Activated CD8-positive, alpha-beta T cell treated with anti-CD3 and anti-CD28 coated beads, Interleukin-2, amount 10 ng/mL, durations not matched to agents 7 days and 5 days (primary cell): ENCODE measurements at regions not wholly inside any gene's neighbourhood (a gene's known extent, or its start where the extent isn't known, plus 50 kb on each side); places are given as distances from the start of the nearest gene placed in this dataset.
"Not testable (repeated sequence)": the region's sequence is repeated elsewhere in the genome, so short reads cannot be mapped to it uniquely, and the experiment has no call there.

Source experiments
- ATAC-seq: fragments of 150-1000 bp; cut with Tn5 transposase; one replicate; pipeline ENCODE4 v1.10.0; 2021; ENCODE audit warnings: moderate library complexity
- CTCF ChIA-PET: fragments of 350-600 bp; sonication (Branson Sonifier 250); formaldehyde crosslinking; loops from one replicate; lab custom pipeline; 2021; ENCODE audit warnings: antibody characterized with exemption; lab: Charles Lee
- POLR2A ChIA-PET: fragments of 350-600 bp; sonication (Branson Sonifier 250); formaldehyde crosslinking; loops from one replicate; lab custom pipeline; 2021; ENCODE audit warnings: antibody characterized with exemption; lab: Charles Lee
- DNase-seq: peaks from one replicate; pipeline ENCODE4 v3.0.0-alpha.2; 2020
- H3K27ac Mint-ChIP-seq: one replicate; pipeline ENCODE4 v1.8.0; 2021; ENCODE audit warnings: mild to moderate bottlenecking, mixed read lengths
- H3K27me3 Mint-ChIP-seq: one replicate; pipeline ENCODE4 v1.8.0; 2021; ENCODE audit warnings: low read depth, mixed read lengths
- H3K36me3 Mint-ChIP-seq: one replicate; pipeline ENCODE4 v1.8.0; 2021; ENCODE audit warnings: low read depth, mixed read lengths
- H3K4me1 Mint-ChIP-seq: one replicate; pipeline ENCODE4 v1.8.0; 2021; ENCODE audit warnings: low read depth, mixed read lengths
- H3K4me3 Mint-ChIP-seq: one replicate; pipeline ENCODE4 v1.8.0; 2021; ENCODE audit warnings: mild to moderate bottlenecking, mixed read lengths
- H3K9me3 Mint-ChIP-seq: one replicate; pipeline ENCODE4 v1.8.0; 2022; ENCODE audit warnings: mixed read lengths; ENCODE audit not compliant: insufficient read depth

GRCh38 chr1:232367293-232367692, 262.6 kb downstream of the SIPA1L2 start:
- ChIA-PET POLR2A (no interaction called here), CTCF (no interaction called here)
- H3K4me3 Mint-ChIP-seq = no peak overlapping the region
- no peaks in the 10 kb centered on the region for H3K9me3 Mint-ChIP-seq
- no peak for DNase-seq
- H3K27me3 Mint-ChIP-seq = peaks cover 4% of the 10 kb centered on the region
- no peak for ATAC-seq
- H3K36me3 Mint-ChIP-seq = no peaks in the 10 kb centered on the region
- no peaks in the 10 kb centered on the region for H3K4me1 Mint-ChIP-seq
- H3K27ac Mint-ChIP-seq = no peak overlapping the region

- no peaks in the 10 kb centered on the region for H3K4me1 Mint-ChIP-seq
- no peaks in the 10 kb centered on the region for H3K9me3 Mint-ChIP-seq
- H3K27me3 Mint-ChIP-seq = peaks cover 7% of the 10 kb centered on the region
- no peak overlapping the region for H3K27ac Mint-ChIP-seq
- CTCF ChIA-PET = no interaction called here
- POLR2A ChIA-PET = no interaction called here
- no peak overlapping the region for H3K4me3 Mint-ChIP-seq
- ATAC-seq = no peak
- DNase-seq = no peak
- no peaks in the 10 kb centered on the region for H3K36me3 Mint-ChIP-seq
Observed at GRCh38 chr1:232364654-232365382, 265.1 kb downstream of the SIPA1L2 start.

- H3K27me3 Mint-ChIP-seq = peaks cover 7% of the 10 kb centered on the region
- no peaks in the 10 kb centered on the region for H3K9me3 Mint-ChIP-seq
- no peaks in the 10 kb centered on the region for H3K36me3 Mint-ChIP-seq
- H3K4me1 Mint-ChIP-seq = no peaks in the 10 kb centered on the region
- H3K4me3 Mint-ChIP-seq = no peak overlapping the region
- DNase-seq = no peak
- ChIA-PET POLR2A (no interaction called here), CTCF (no interaction called here)
- ATAC-seq = no peak
- H3K27ac Mint-ChIP-seq = no peak overlapping the region
Observed at GRCh38 chr1:232363008-232363407, 266.9 kb downstream of the SIPA1L2 start.

GRCh38 chr1:232357416-232357815, 272.5 kb downstream of the SIPA1L2 start:
- ChIA-PET CTCF (no interaction called here), POLR2A (no interaction called here)
- ATAC-seq (no peak), DNase-seq (no peak)
- H3K36me3 Mint-ChIP-seq = no peaks in the 10 kb centered on the region
- H3K27ac Mint-ChIP-seq = no peak overlapping the region
- no peaks in the 10 kb centered on the region for H3K9me3 Mint-ChIP-seq
- H3K4me1 Mint-ChIP-seq = no peaks in the 10 kb centered on the region
- H3K4me3 Mint-ChIP-seq = no peak overlapping the region
- peaks cover 3% of the 10 kb centered on the region for H3K27me3 Mint-ChIP-seq

- DNase-seq = no peak
- no peak overlapping the region for H3K4me3 Mint-ChIP-seq
- ChIA-PET CTCF (no interaction called here), POLR2A (no interaction called here)
- no peaks in the 10 kb centered on the region for H3K27me3 Mint-ChIP-seq
- no peaks in the 10 kb centered on the region for H3K36me3 Mint-ChIP-seq
- H3K4me1 Mint-ChIP-seq = no peaks in the 10 kb centered on the region
- no peaks in the 10 kb centered on the region for H3K9me3 Mint-ChIP-seq
- no peak overlapping the region for H3K27ac Mint-ChIP-seq
- ATAC-seq = no peak
Observed at GRCh38 chr1:232355162-232356006, 274.5 kb downstream of the SIPA1L2 start.

GRCh38 chr1:232353001-232353400, 276.9 kb downstream of the SIPA1L2 start:
- H3K27me3 Mint-ChIP-seq = no peaks in the 10 kb centered on the region
- POLR2A ChIA-PET = no interaction called here
- H3K36me3 Mint-ChIP-seq = no peaks in the 10 kb centered on the region
- H3K4me1 Mint-ChIP-seq = no peaks in the 10 kb centered on the region
- no peaks in the 10 kb centered on the region for H3K9me3 Mint-ChIP-seq
- CTCF ChIA-PET = no interaction called here
- DNase-seq (no peak), ATAC-seq (no peak)
- H3K27ac Mint-ChIP-seq = no peak overlapping the region
- H3K4me3 Mint-ChIP-seq = no peak overlapping the region

GRCh38 chr1:232352366-232352765, 277.6 kb downstream of the SIPA1L2 start:
- ATAC-seq (no peak), DNase-seq (no peak)
- no peaks in the 10 kb centered on the region for H3K4me1 Mint-ChIP-seq
- CTCF ChIA-PET = no interaction called here
- H3K4me3 Mint-ChIP-seq = no peak overlapping the region
- POLR2A ChIA-PET = no interaction called here
- H3K36me3 Mint-ChIP-seq = no peaks in the 10 kb centered on the region
- H3K27ac Mint-ChIP-seq = no peak overlapping the region
- H3K27me3 Mint-ChIP-seq = no peaks in the 10 kb centered on the region
- no peaks in the 10 kb centered on the region for H3K9me3 Mint-ChIP-seq

- no peak overlapping the region for H3K4me3 Mint-ChIP-seq
- H3K4me1 Mint-ChIP-seq = no peaks in the 10 kb centered on the region
- no peaks in the 10 kb centered on the region for H3K36me3 Mint-ChIP-seq
- no peak for ATAC-seq
- no peak for DNase-seq
- CTCF ChIA-PET = no interaction called here
- H3K9me3 Mint-ChIP-seq = no peaks in the 10 kb centered on the region
- POLR2A ChIA-PET = no interaction called here
- H3K27ac Mint-ChIP-seq = no peak overlapping the region
- H3K27me3 Mint-ChIP-seq = peaks cover 2% of the 10 kb centered on the region
Observed at GRCh38 chr1:232351335-232351734, 278.6 kb downstream of the SIPA1L2 start.

GRCh38 chr1:232346844-232347243, 283.1 kb downstream of the SIPA1L2 start:
- POLR2A ChIA-PET = no interaction called here
- peaks cover 5% of the 10 kb centered on the region for H3K9me3 Mint-ChIP-seq
- CTCF ChIA-PET = no interaction called here
- H3K36me3 Mint-ChIP-seq = no peaks in the 10 kb centered on the region
- ATAC-seq (no peak), DNase-seq (no peak)
- H3K27me3 Mint-ChIP-seq = peaks cover 2% of the 10 kb centered on the region
- no peak overlapping the region for H3K4me3 Mint-ChIP-seq
- H3K27ac Mint-ChIP-seq = no peak overlapping the region
- H3K4me1 Mint-ChIP-seq = no peaks in the 10 kb centered on the region

- ATAC-seq = no peak
- CTCF ChIA-PET = no interaction called here
- Mint-ChIP-seq H3K4me1 (no peaks in the 10 kb centered on the region), H3K36me3 (no peaks in the 10 kb centered on the region), H3K27ac (no peak overlapping the region), H3K4me3 (no peak overlapping the region), H3K27me3 (peaks cover 2% of the 10 kb centered on the region), H3K9me3 (peaks cover 5% of the 10 kb centered on the region)
- no peak for DNase-seq
- POLR2A ChIA-PET = no interaction called here
Observed at GRCh38 chr1:232344791-232345399, 285.0 kb downstream of the SIPA1L2 start.

GRCh38 chr1:232344186-232344585, 285.7 kb downstream of the SIPA1L2 start:
- H3K9me3 Mint-ChIP-seq, ATAC-seq, CTCF ChIA-PET, DNase-seq, H3K4me3 Mint-ChIP-seq, POLR2A ChIA-PET, H3K36me3 Mint-ChIP-seq, H3K27me3 Mint-ChIP-seq, H3K27ac Mint-ChIP-seq, H3K4me1 Mint-ChIP-seq: not testable (repeated sequence)

GRCh38 chr1:232340446-232340845, 289.5 kb downstream of the SIPA1L2 start:
- ChIA-PET POLR2A (no interaction called here), CTCF (no interaction called here)
- no peaks in the 10 kb centered on the region for H3K9me3 Mint-ChIP-seq
- H3K4me3 Mint-ChIP-seq = no peak overlapping the region
- H3K27me3 Mint-ChIP-seq = peaks cover 17% of the 10 kb centered on the region
- ATAC-seq (no peak), DNase-seq (no peak)
- no peaks in the 10 kb centered on the region for H3K36me3 Mint-ChIP-seq
- H3K4me1 Mint-ChIP-seq = peaks cover 5% of the 10 kb centered on the region
- no peak overlapping the region for H3K27ac Mint-ChIP-seq
